SK-N-SH (cell line): ENCODE measurements at regions not wholly inside any gene's neighbourhood (a gene's known extent, or its start where the extent isn't known, plus 50 kb on each side); places are given as distances from the start of the nearest gene placed in this dataset.

ENCODE experiments used
- CTCF ChIA-PET: fragments of 300-600, 350-600 bp; formaldehyde crosslinking; extraction: SDS; loops from one replicate; lab custom pipeline; 2021; lab: Yijun Ruan, JAX
- POLR2A ChIA-PET: fragments of 350-600 bp; sonication (Branson Sonifier 250); formaldehyde crosslinking; extraction: SDS; loops from one replicate; lab custom pipeline; 2020; ENCODE audit warnings: antibody characterized with exemption, inconsistent platforms; lab: Yijun Ruan, JAX
- DNase-seq: peaks from one replicate; pipeline ENCODE4 v3.0.0; 2012
- H2AFZ ChIP-seq: fragments of 200-600 bp; sonication (generic); 2 replicates; pipeline ENCODE4 v1.8.1; 2016; ENCODE audit warnings: antibody characterized with exemption, mild to moderate bottlenecking, low read depth
- H3F3A ChIP-seq: fragments of 200-600 bp; sonication (generic); replicated peaks from 2 replicates; pipeline ENCODE3; 2016; ENCODE audit warnings: antibody characterized with exemption, mild to moderate bottlenecking; ENCODE audit not compliant: insufficient read depth
- H3K27ac ChIP-seq, 2 experiments: fragments of 200-500 bp in 1 of 2; fragments of 200-600 bp in 1 of 2; sonication (Bioruptor generic) in 1 of 2; sonication (generic), shearing (Covaris generic) in 1 of 2; 2 replicates each; pipeline versions ENCODE4 v1.5.1 to v1.6.1; 2014 to 2016; ENCODE audit warnings: low read depth in 2 of 2, inconsistent platforms in 1 of 2, low read length in 1 of 2, mild to moderate bottlenecking in 1 of 2, mixed read lengths in 1 of 2
- H3K27me3 ChIP-seq: fragments of 200-600 bp; sonication (generic), shearing (Covaris generic); 2 replicates; pipeline ENCODE4 v1.6.1; 2016; ENCODE audit warnings: mixed run types; ENCODE audit not compliant: insufficient read depth
- H3K36me3 ChIP-seq, 2 experiments: fragments of 200-500 bp in 1 of 2; fragments of 200-600 bp in 1 of 2; sonication (Bioruptor generic) in 1 of 2; sonication (generic) in 1 of 2; replicated peaks in 1 of 2; 2 replicates each; pipeline versions ENCODE3 to v1.5.1; 2014 to 2016; ENCODE audit warnings: low read length in 1 of 2, mild to moderate bottlenecking in 1 of 2; ENCODE audit not compliant: insufficient read depth in 2 of 2, control insufficient read depth in 1 of 2
- H3K4me1 ChIP-seq, 2 experiments: fragments of 200-500 bp in 1 of 2; fragments of 200-600 bp in 1 of 2; sonication (Bioruptor generic) in 1 of 2; sonication (generic), shearing (Covaris generic) in 1 of 2; 2 replicates each; pipeline versions ENCODE4 v1.5.1 to v1.6.1; 2014 to 2016; ENCODE audit warnings: low read depth in 1 of 2, low read length in 1 of 2, mixed run types in 1 of 2; ENCODE audit not compliant: insufficient read depth in 2 of 2, control insufficient read depth in 1 of 2
- H3K4me2 ChIP-seq: fragments of 200-600 bp; sonication (generic), shearing (Covaris generic); 2 replicates; pipeline ENCODE4 v1.6.1; 2017; ENCODE audit warnings: mixed run types
- H3K4me3 ChIP-seq, 2 experiments: fragments of 200-500 bp in 1 of 2; fragments of 200-600 bp in 1 of 2; sonication (Bioruptor generic) in 1 of 2; sonication (generic), shearing (Covaris generic) in 1 of 2; 2 replicates each; pipeline versions ENCODE4 v1.5.1 to v1.8.1; 2014 to 2016; ENCODE audit warnings: low read depth in 2 of 2, inconsistent platforms in 1 of 2, low read length in 1 of 2, mild to moderate bottlenecking in 1 of 2, mixed read lengths in 1 of 2, moderate library complexity in 1 of 2
- H3K79me2 ChIP-seq: fragments of 200-600 bp; sonication (generic); 2 replicates; pipeline ENCODE4 v1.8.1; 2017; ENCODE audit warnings: mild to moderate bottlenecking; ENCODE audit not compliant: insufficient read depth
- H3K9ac ChIP-seq: fragments of 200-600 bp; sonication (generic); 2 replicates; pipeline ENCODE4 v1.6.1; 2017; ENCODE audit warnings: mixed run types
- H3K9me2 ChIP-seq: fragments of 200-600 bp; sonication (generic); 2 replicates; pipeline ENCODE4 v1.6.1; 2017; ENCODE audit warnings: mixed run types
- H3K9me3 ChIP-seq: fragments of 200-600 bp; sonication (generic); 2 replicates; pipeline ENCODE4 v1.6.1; 2017; ENCODE audit warnings: mixed run types, mild to moderate bottlenecking, moderate library complexity
- H4K20me1 ChIP-seq: fragments of 200-600 bp; sonication (generic); 2 replicates; pipeline ENCODE4 v1.6.1; 2017; ENCODE audit warnings: mild to moderate bottlenecking, mixed run types; ENCODE audit not compliant: insufficient read depth
- CHD2 ChIP-seq: fragments of 150-350 bp; IDR thresholded peaks from 2 replicates; pipeline ENCODE4 v1.6.1; 2018; ENCODE audit warnings: low read length; ENCODE audit not compliant: partially characterized antibody
- ELF1 ChIP-seq: IDR thresholded peaks from 2 replicates; pipeline ENCODE4 v1.4.0; 2012
- EP300 ChIP-seq, 2 experiments: IDR thresholded peaks; 2 replicates each; pipeline versions ENCODE4 v1.4.0 to v1.6.1; 2012; ENCODE audit warnings: borderline replicate concordance in 1 of 2, low read depth in 1 of 2, low read length in 1 of 2
- EZH2phosphoT487 ChIP-seq: fragments of 200-600 bp; sonication (generic); IDR thresholded peaks from 2 replicates; pipeline ENCODE4 v1.6.1; 2017; ENCODE audit warnings: low read depth, mixed run types, mild to moderate bottlenecking, antibody characterized with exemption, moderate library complexity, borderline replicate concordance
- FOSL2 ChIP-seq: IDR thresholded peaks from 2 replicates; pipeline ENCODE4 v1.4.0; 2012; ENCODE audit warnings: low read depth, mild to moderate bottlenecking, moderate library complexity, borderline replicate concordance
- FOXJ3 ChIP-seq: sonication (generic); formaldehyde crosslinking; IDR thresholded peaks from 2 replicates; pipeline ENCODE4 v1.5.1; 2020; ENCODE audit warnings: mild to moderate bottlenecking, missing genetic modification reagents
- GABPA ChIP-seq: IDR thresholded peaks from 2 replicates; pipeline ENCODE4 v1.4.0; 2012; ENCODE audit warnings: low read depth, mild to moderate bottlenecking
- GATA2 ChIP-seq: sonication (generic); formaldehyde crosslinking; IDR thresholded peaks from 2 replicates; pipeline ENCODE4 v1.5.0; 2020; ENCODE audit warnings: mild to moderate bottlenecking, missing genetic modification reagents
- JUND ChIP-seq: IDR thresholded peaks from 2 replicates; pipeline ENCODE4 v1.4.0; 2012
- MAX ChIP-seq: IDR thresholded peaks from 2 replicates; pipeline ENCODE4 v1.4.0; 2012; ENCODE audit warnings: low read depth
- MXI1 ChIP-seq: IDR thresholded peaks from 2 replicates; pipeline ENCODE4 v1.6.1; 2012; ENCODE audit warnings: mild to moderate bottlenecking, low read depth, low read length, improper control_type of control experiment
- NFIC ChIP-seq: IDR thresholded peaks from 2 replicates; pipeline ENCODE4 v1.4.0; 2012; ENCODE audit warnings: borderline replicate concordance
- NRF1 ChIP-seq: IDR thresholded peaks from 2 replicates; pipeline ENCODE4 v1.6.1; 2012; ENCODE audit warnings: low read depth, mild to moderate bottlenecking, low read length
- PBX3 ChIP-seq: IDR thresholded peaks from 2 replicates; pipeline ENCODE4; 2012
- POLR2AphosphoS5 ChIP-seq: IDR thresholded peaks from 2 replicates; pipeline ENCODE4 v1.6.1; 2012; ENCODE audit warnings: low read depth, low read length
- RAD21 ChIP-seq: IDR thresholded peaks from 2 replicates; pipeline ENCODE4 v1.6.1; 2012; ENCODE audit warnings: mild to moderate bottlenecking, low read length
- RCOR1 ChIP-seq: fragments of 150-350 bp; IDR thresholded peaks from 2 replicates; pipeline ENCODE4 v1.6.1; 2017; ENCODE audit warnings: antibody characterized with exemption, low read length
- RXRA ChIP-seq: IDR thresholded peaks from 2 replicates; pipeline ENCODE4 v1.4.0; 2012; ENCODE audit warnings: low read depth, mild to moderate bottlenecking, borderline replicate concordance
- SMC3 ChIP-seq: IDR thresholded peaks from 2 replicates; pipeline ENCODE4 v1.6.1; 2012; ENCODE audit warnings: low read depth, low read length, improper control_type of control experiment
- TCF12 ChIP-seq: IDR thresholded peaks from 2 replicates; pipeline ENCODE4 v1.4.0; 2012
- TEAD4 ChIP-seq: IDR thresholded peaks from 2 replicates; pipeline ENCODE4 v1.4.0; 2012; ENCODE audit warnings: mild to moderate bottlenecking, borderline replicate concordance; ENCODE audit not compliant: insufficient read depth
- USF1 ChIP-seq: IDR thresholded peaks from 2 replicates; pipeline ENCODE4 v1.4.0; 2012; ENCODE audit warnings: low read depth, borderline replicate concordance
- USF2 ChIP-seq: fragments of 150-350 bp; IDR thresholded peaks from 2 replicates; pipeline ENCODE4 v1.6.1; 2017; ENCODE audit warnings: antibody characterized with exemption, low read length, low read depth, borderline replicate concordance
- YY1 ChIP-seq: IDR thresholded peaks from 2 replicates; pipeline ENCODE4 v1.4.0; 2012; ENCODE audit warnings: low read depth, mild to moderate bottlenecking
- ZBTB33 ChIP-seq: IDR thresholded peaks from 2 replicates; pipeline ENCODE4 v1.4.0; 2012; ENCODE audit warnings: low read depth, borderline replicate concordance
- WGBS: methylation state at CpG from one replicate; pipeline ENCODE4 v1.1.6; 2017; ENCODE audit warnings: low lambda C conversion rate; 5-methylcytosine and 5-hydroxymethylcytosine counted together

GRCh38 chr5:53253421-53253871 lies 143.9 kb upstream of the MOCS2 start:
- DNase-seq, result no peak
- Histone ChIP-seq H3F3A (peaks cover 38% of the 10 kb centered on the region), H3K9me2 (no peaks in the 10 kb centered on the region), H4K20me1 (no peaks in the 10 kb centered on the region), H2AFZ (peak overlapping the region; percentile 64; the same call in 1 of the 2 replicates), H3K4me3 (no peak overlapping the region), H3K9me3 (no peaks in the 10 kb centered on the region), H3K9ac (no peak overlapping the region), H3K36me3 (no peaks in the 10 kb centered on the region), H3K27ac (peak overlapping the region in 1 of 2 experiments; percentile 24; a peak in 1 of 4 replicates), H3K4me2 (no peak overlapping the region), H3K27me3 (no peaks in the 10 kb centered on the region), H3K79me2 (no peaks in the 10 kb centered on the region), H3K4me1 (peaks cover 0 to 34% of the 10 kb centered on the region in 2 experiments; a peak in 2 of 4 replicates)
- ChIA-PET POLR2A (no interaction called here), CTCF (no interaction called here)
- TF ChIP-seq ELF1, result no peak
- TF ChIP-seq USF2, result no peak
- no peak for TF ChIP-seq RAD21
- TF ChIP-seq CHD2, result no peak
- no peak for TF ChIP-seq ZBTB33
- TF ChIP-seq YY1, result no peak
- TF ChIP-seq EZH2phosphoT487, result no peak
- peak; percentile 24; the same call in 1 of the 2 replicates for TF ChIP-seq NFIC
- no peak for TF ChIP-seq USF1
- TF ChIP-seq JUND, result peak; percentile 5; the same call in 1 of the 2 replicates
- peak; percentile 68 for TF ChIP-seq TCF12
- TF ChIP-seq SMC3, result no peak
- no peak for TF ChIP-seq FOXJ3
- TF ChIP-seq RXRA, result no peak
- TF ChIP-seq TEAD4, result peak; percentile 36; the same call in 1 of the 2 replicates
- TF ChIP-seq EP300 (IDR thresholded peaks at IDR 0.05; ENCODE audit: borderline replicate concordance in 1 of 2, low read depth in 1 of 2, low read length in 1 of 2), result peak in 1 of 2 experiments; percentile 29; a peak in 2 of 4 replicates
- TF ChIP-seq GABPA, result no peak
- no peak for TF ChIP-seq NRF1
- no peak; the same call in 1 of the 2 replicates for TF ChIP-seq FOSL2
- no peak for TF ChIP-seq MAX
- peak; percentile 44; the same call in 1 of the 2 replicates for TF ChIP-seq PBX3
- no peak for TF ChIP-seq RCOR1
- peak; percentile 41; the same call in 1 of the 2 replicates for TF ChIP-seq POLR2AphosphoS5
- TF ChIP-seq MXI1, result no peak
- TF ChIP-seq GATA2, result no peak
- 33% methylated on average over 2 of the region's 2 CpGs for WGBS
